Naive B cell (primary cell): ENCODE measurements at regions not wholly inside any gene's neighbourhood (a gene's known extent, or its start where the extent isn't known, plus 50 kb on each side); places are given as distances from the start of the nearest gene placed in this dataset.

Experiments used
- ATAC-seq, 2 donors: fragments of 150-1000 bp; cut with Tn5 transposase; 2 replicates each; pipeline ENCODE4 v1.10.0; 2021; ENCODE audit warnings: low read depth in 2 of 2, mild to moderate bottlenecking in 2 of 2, moderate library complexity in 2 of 2
- DNase-seq: peaks from one replicate; pipeline ENCODE4 v3.0.0; 2022
- H3K27ac Mint-ChIP-seq, 6 donors: one replicate each; pipeline ENCODE4 v1.8.0; 2020 to 2022; ENCODE audit warnings: mild to moderate bottlenecking in 6 of 6, mixed read lengths in 6 of 6, moderate library complexity in 5 of 6, inconsistent platforms in 2 of 6
- H3K27me3 Mint-ChIP-seq, 3 donors: one replicate each; pipeline ENCODE4 v1.8.0; 2021 to 2022; ENCODE audit warnings: mixed read lengths in 3 of 3, mild to moderate bottlenecking in 1 of 3
- H3K36me3 Mint-ChIP-seq, 2 donors: one replicate each; pipeline ENCODE4 v1.8.0; 2020 to 2022; ENCODE audit warnings: mixed read lengths in 2 of 2, inconsistent platforms in 1 of 2, mild to moderate bottlenecking in 1 of 2
- H3K4me1 Mint-ChIP-seq, 3 donors: one replicate each; pipeline ENCODE4 v1.8.0; 2020 to 2022; ENCODE audit warnings: mixed read lengths in 3 of 3, inconsistent platforms in 1 of 3, mild to moderate bottlenecking in 1 of 3, moderate library complexity in 1 of 3
- H3K4me3 Mint-ChIP-seq, 8 donors: one replicate each; pipeline ENCODE4 v1.8.0; 2020 to 2022; ENCODE audit warnings: mild to moderate bottlenecking in 8 of 8, mixed read lengths in 8 of 8, moderate library complexity in 8 of 8, inconsistent platforms in 2 of 8
- H3K9me3 Mint-ChIP-seq, 7 donors: one replicate each; pipeline ENCODE4 v1.8.0; 2020 to 2022; ENCODE audit warnings: mixed read lengths in 7 of 7, mild to moderate bottlenecking in 5 of 7, inconsistent platforms in 2 of 7, moderate library complexity in 1 of 7

DNA sequence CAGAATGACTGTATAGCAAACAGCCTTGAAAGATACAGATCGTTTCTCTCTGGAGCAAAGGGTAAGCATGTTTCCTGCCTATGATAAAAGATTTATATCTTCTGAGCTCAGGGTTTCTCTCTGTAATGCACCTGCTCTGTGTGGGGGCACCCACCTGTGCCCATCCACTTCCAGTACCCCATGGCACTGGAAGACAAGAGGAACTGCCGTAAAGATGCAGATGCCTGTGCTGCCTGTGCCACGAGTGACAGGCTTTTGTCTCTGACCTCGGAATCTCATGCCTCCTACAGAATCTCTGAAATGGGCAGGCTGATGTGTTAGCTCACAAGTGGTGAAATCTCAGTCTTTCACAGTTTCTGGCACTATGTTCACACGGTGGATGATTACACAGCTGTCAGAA lies 50.3 kb upstream of the ATP11A start:
- H3K27me3 Mint-ChIP-seq: peaks cover 26 to 52% (median 32%) of the 10 kb centered on the region in 3 donors
- no peaks in the 10 kb centered on the region for H3K9me3 Mint-ChIP-seq
- peaks cover 0 to 16% (median 4%) of the 10 kb centered on the region in 3 donors for H3K4me1 Mint-ChIP-seq
- ATAC-seq (no peak), DNase-seq (no peak)
- peak overlapping the region in 1 of 8 donors; percentile 54 for H3K4me3 Mint-ChIP-seq
- H3K36me3 Mint-ChIP-seq: no peaks in the 10 kb centered on the region
- H3K27ac Mint-ChIP-seq: no peak overlapping the region

DNA sequence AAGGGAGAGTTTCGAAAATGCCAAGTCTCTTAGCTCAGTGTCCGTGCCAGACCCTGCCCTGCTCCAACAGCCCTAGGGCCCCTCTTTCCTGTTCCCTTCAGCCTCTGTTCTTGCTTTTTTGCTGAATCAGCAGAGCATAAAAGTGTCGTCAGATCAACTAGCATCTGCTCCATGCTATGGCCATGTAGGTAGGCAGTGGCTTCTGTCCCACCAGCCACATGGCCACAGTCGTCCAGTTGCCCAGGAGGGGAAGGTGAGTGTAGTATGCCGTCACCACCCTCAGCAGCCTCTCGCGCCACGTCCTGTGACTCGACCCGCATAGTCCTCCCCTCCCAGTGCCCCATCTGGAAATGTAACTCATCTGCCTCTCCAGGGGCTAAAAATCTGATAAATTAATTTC lies 50.9 kb upstream of the ATP11A start:
- Mint-ChIP-seq H3K9me3 (no peaks in the 10 kb centered on the region), H3K27ac (no peak overlapping the region), H3K4me1 (peaks cover 0 to 16% (median 4%) of the 10 kb centered on the region in 3 donors), H3K27me3 (peaks cover 26 to 52% (median 32%) of the 10 kb centered on the region in 3 donors), H3K4me3 (no peak overlapping the region), H3K36me3 (no peaks in the 10 kb centered on the region)
- ATAC-seq: no peak
- DNase-seq: no peak

DNA sequence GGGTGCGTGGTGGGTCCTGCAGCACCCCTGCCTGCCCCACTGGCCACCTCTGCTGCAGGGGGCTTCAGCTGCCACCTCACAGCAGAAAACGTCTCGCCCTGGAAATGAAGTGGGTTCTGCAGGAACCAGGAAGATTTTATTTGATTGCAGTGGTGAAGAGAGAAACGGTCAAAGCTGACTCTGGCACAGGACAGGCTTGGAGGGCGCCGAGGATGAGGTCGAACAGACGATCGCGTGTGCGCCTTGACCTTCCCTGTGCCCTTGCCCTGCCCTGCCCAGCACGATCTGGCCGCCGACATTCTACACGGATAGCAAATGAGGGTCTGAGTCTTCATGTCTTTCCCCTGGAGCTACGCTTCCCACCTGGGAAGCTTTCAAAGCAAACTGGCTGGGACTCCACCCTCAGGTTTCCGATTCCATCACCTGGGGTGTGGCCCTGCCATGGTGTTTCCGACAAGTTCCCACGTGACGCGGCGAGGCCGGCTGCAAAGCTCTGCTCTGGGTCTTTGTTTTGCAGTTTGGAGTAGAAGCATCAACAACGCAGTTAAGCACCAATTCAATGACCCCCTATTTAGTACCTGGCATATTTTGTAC lies 50.3 kb upstream of the TUBGCP3 start:
- H3K36me3 Mint-ChIP-seq: no peaks in the 10 kb centered on the region
- ATAC-seq: no peak
- H3K27me3 Mint-ChIP-seq: peaks cover 26 to 52% (median 32%) of the 10 kb centered on the region in 3 donors
- no peak overlapping the region for H3K27ac Mint-ChIP-seq
- peaks cover 0 to 16% (median 4%) of the 10 kb centered on the region in 3 donors for H3K4me1 Mint-ChIP-seq
- DNase-seq: no peak
- H3K9me3 Mint-ChIP-seq: no peaks in the 10 kb centered on the region
- no peak overlapping the region for H3K4me3 Mint-ChIP-seq
